B cell (primary cell): ENCODE measurements at regions not wholly inside any gene's neighbourhood (a gene's known extent, or its start where the extent isn't known, plus 50 kb on each side); places are given as distances from the start of the nearest gene placed in this dataset.

Experiments used
- ATAC-seq: fragments of 200-7000 bp; cut with Tn5 transposase; one replicate; pipeline ENCODE4 v1.10.0; 2021; ENCODE audit warnings: low read depth, mild to moderate bottlenecking, moderate number of reproducible peaks, moderate library complexity
- CTCF ChIA-PET: fragments of 350-600 bp; sonication (Branson Sonifier 250); formaldehyde crosslinking; loops from one replicate; lab custom pipeline; 2021; ENCODE audit warnings: antibody characterized with exemption, inconsistent platforms; lab: Charles Lee
- POLR2A ChIA-PET: fragments of 350-600 bp; sonication (Branson Sonifier 250); formaldehyde crosslinking; loops from one replicate; lab custom pipeline; 2021; ENCODE audit warnings: antibody characterized with exemption; lab: Charles Lee
- DNase-seq: peaks from one replicate; pipeline ENCODE4 v3.0.0; 2013
- H2AFZ ChIP-seq: 2 replicates; pipeline ENCODE4 v1.6.1; 2012; ENCODE audit warnings: mild to moderate bottlenecking, low read depth, low read length; ENCODE audit not compliant: insufficient read depth, poor library complexity, severe bottlenecking
- H3K27ac ChIP-seq, 2 donors: 1 replicate in 1 of 2; 2 replicates in 1 of 2; pipeline ENCODE4 v1.5.1; 2012 to 2013; ENCODE audit warnings: low read length in 2 of 2, mild to moderate bottlenecking in 2 of 2, moderate library complexity in 1 of 2
- H3K27me3 ChIP-seq, 4 experiments: fragments of 200-600 bp in 1 of 4; sonication (generic) in 1 of 4; replicated peaks in 1 of 4; 1 replicate in 2 of 4; 2 replicates in 2 of 4; pipeline versions ENCODE4 v1.6.1 to v1.7.0; 2013 to 2016; ENCODE audit warnings: low read length in 3 of 4, mild to moderate bottlenecking in 2 of 4, mixed read lengths in 1 of 4, moderate library complexity in 1 of 4; ENCODE audit not compliant: insufficient read depth in 4 of 4, control insufficient read depth in 3 of 4; ENCODE audit errors: control extremely low read depth in 1 of 4
- H3K36me3 ChIP-seq, 2 experiments: replicated peaks in 1 of 2; 1 replicate in 1 of 2; 2 replicates in 1 of 2; pipeline versions ENCODE4 v1.6.1 to v1.7.1; 2013; ENCODE audit warnings: low read length in 1 of 2; ENCODE audit not compliant: insufficient read depth in 2 of 2, control insufficient read depth in 1 of 2; ENCODE audit errors: control extremely low read depth in 1 of 2, extremely low read depth in 1 of 2
- H3K4me1 ChIP-seq, 2 donors: fragments of 200-600 bp in 1 of 2; sonication (generic) in 1 of 2; 1 replicate in 1 of 2; 2 replicates in 1 of 2; pipeline versions ENCODE4 v1.5.1 to v1.6.1; 2013 to 2017; ENCODE audit warnings: low read length in 2 of 2; ENCODE audit not compliant: control insufficient read depth in 2 of 2, insufficient read depth in 2 of 2
- H3K4me2 ChIP-seq: replicated peaks from 2 replicates; pipeline ENCODE3; 2012; ENCODE audit warnings: mild to moderate bottlenecking, low read depth, low read length; ENCODE audit not compliant: poor library complexity, severe bottlenecking
- H3K4me3 ChIP-seq, 5 experiments: fragments of 200-600 bp in 1 of 5; sonication (generic) in 1 of 5; 1 replicate in 3 of 5; 2 replicates in 2 of 5; pipeline versions ENCODE4 v1.5.1 to v1.7.0; 2011 to 2016; ENCODE audit warnings: low read length in 4 of 5, mild to moderate bottlenecking in 4 of 5, low read depth in 2 of 5, control low read depth in 1 of 5, moderate library complexity in 1 of 5; ENCODE audit not compliant: insufficient read depth in 1 of 5; ENCODE audit errors: control extremely low read depth in 1 of 5, extremely low read depth in 1 of 5
- H3K79me2 ChIP-seq: fragments of 200-600 bp; sonication (generic); one replicate; pipeline ENCODE4 v1.6.0; 2016; ENCODE audit warnings: low read length; ENCODE audit not compliant: control insufficient read depth, insufficient read depth
- H3K9ac ChIP-seq: fragments of 200-600 bp; sonication (generic); 2 replicates; pipeline ENCODE4 v1.6.1; 2017; ENCODE audit warnings: mild to moderate bottlenecking, low read length, moderate library complexity
- H3K9me3 ChIP-seq, 3 donors: one replicate each; pipeline versions ENCODE4 v1.6.1 to v1.7.1; 2013; ENCODE audit warnings: low read length in 2 of 3; ENCODE audit not compliant: control insufficient read depth in 2 of 3, insufficient read depth in 1 of 3; ENCODE audit errors: control extremely low read depth in 1 of 3
- H4K20me1 ChIP-seq: 2 replicates; pipeline ENCODE4 v1.6.0; 2012; ENCODE audit warnings: mild to moderate bottlenecking, low read length; ENCODE audit not compliant: insufficient read depth, control insufficient read depth, poor library complexity, severe bottlenecking
- H3K27ac Mint-ChIP-seq: one replicate; pipeline ENCODE4 v1.8.0; 2021; ENCODE audit warnings: mixed read lengths
- H3K27me3 Mint-ChIP-seq: one replicate; pipeline ENCODE4 v1.8.0; 2021; ENCODE audit warnings: mixed read lengths
- H3K4me1 Mint-ChIP-seq: one replicate; pipeline ENCODE4 v1.8.0; 2021; ENCODE audit warnings: mixed read lengths
- H3K4me3 Mint-ChIP-seq: one replicate; pipeline ENCODE4 v1.8.0; 2021; ENCODE audit warnings: mixed read lengths
- H3K9me3 Mint-ChIP-seq: one replicate; pipeline ENCODE4 v1.8.0; 2022; ENCODE audit warnings: mixed read lengths; ENCODE audit not compliant: insufficient read depth
- CTCF ChIP-seq: fragments of 200-600 bp; IDR thresholded peaks from one replicate; pipeline ENCODE4 v1.8.0; 2022; ENCODE audit warnings: antibody characterized with exemption, mild to moderate bottlenecking
- EZH2 ChIP-seq: IDR thresholded peaks from 2 replicates; pipeline ENCODE4 v1.6.1; 2012; ENCODE audit warnings: borderline replicate concordance, low read depth, mild to moderate bottlenecking, moderate library complexity, low read length; ENCODE audit not compliant: insufficient read depth, poor library complexity, severe bottlenecking
- WGBS: methylation state at CpG from one replicate; pipeline ENCODE4 v1.1.5; 2013; ENCODE audit warnings: missing lambda C conversion rate; ENCODE audit not compliant: insufficient coverage; 5-methylcytosine and 5-hydroxymethylcytosine counted together
- intact Hi-C: fragments of 100-400 bp; cut with micrococcal nuclease; formaldehyde crosslinking; loops from one replicate; pipeline ENCODE4 v1.10.0; 2022

- WGBS: no CpG with 5 or more reads among the region's 4 CpGs
- Mint-ChIP-seq H3K9me3 (no peaks in the 10 kb centered on the region), H3K27ac (no peak overlapping the region), H3K4me3 (no peak overlapping the region), H3K4me1 (peaks cover 10% of the 10 kb centered on the region), H3K27me3 (no peaks in the 10 kb centered on the region)
- ChIA-PET POLR2A (no interaction called here), CTCF (no interaction called here)
- ATAC-seq (no peak), DNase-seq (no peak)
- H3K9me3 ChIP-seq: no peaks in the 10 kb centered on the region
- H2AFZ ChIP-seq: peak overlapping the region; percentile 5
- H3K4me2 ChIP-seq: no peak overlapping the region
- no peaks in the 10 kb centered on the region for H4K20me1 ChIP-seq
- H3K27me3 ChIP-seq: no peaks in the 10 kb centered on the region
- no peak overlapping the region for H3K4me3 ChIP-seq
- peaks cover 0 to 3% of the 10 kb centered on the region in 2 donors for H3K4me1 ChIP-seq
- TF ChIP-seq CTCF: no peak
- no peak for TF ChIP-seq EZH2
- no peaks in the 10 kb centered on the region for H3K79me2 ChIP-seq
- intact Hi-C loops: no loop called here
- no peak overlapping the region for H3K9ac ChIP-seq
- H3K27ac ChIP-seq: no peak overlapping the region
- no peaks in the 10 kb centered on the region for H3K36me3 ChIP-seq
Observed at GRCh38 chr3:160129459-160130061, 95.7 kb upstream of the C3orf80 start.

- Histone ChIP-seq H3K27ac (no peak overlapping the region), H3K4me1 (peaks cover 0 to 3% of the 10 kb centered on the region in 2 donors), H3K9me3 (no peaks in the 10 kb centered on the region), H3K27me3 (no peaks in the 10 kb centered on the region), H2AFZ (no peak overlapping the region), H3K4me2 (no peak overlapping the region), H4K20me1 (no peaks in the 10 kb centered on the region), H3K36me3 (no peaks in the 10 kb centered on the region), H3K79me2 (no peaks in the 10 kb centered on the region), H3K9ac (no peak overlapping the region), H3K4me3 (no peak overlapping the region)
- Mint-ChIP-seq H3K27me3 (no peaks in the 10 kb centered on the region), H3K4me3 (no peak overlapping the region), H3K9me3 (no peaks in the 10 kb centered on the region), H3K27ac (no peak overlapping the region), H3K4me1 (peaks cover 11% of the 10 kb centered on the region)
- DNase-seq: no peak
- intact Hi-C loops: no loop called here
- ATAC-seq: no peak
- ChIA-PET CTCF (no interaction called here), POLR2A (no interaction called here)
- TF ChIP-seq EZH2 (no peak), CTCF (no peak)
- 100% methylated on average over 2 of the region's 3 CpGs for WGBS
Observed at GRCh38 chr3:160130071-160130470, 95.2 kb upstream of the C3orf80 start.
